ENCODE measurements at regions not wholly inside any gene's neighbourhood (a gene's known extent, or its start where the extent isn't known, plus 50 kb on each side); places are given as distances from the start of the nearest gene placed in this dataset.
"Not testable (repeated sequence)": the region's sequence is repeated elsewhere in the genome, so short reads cannot be mapped to it uniquely, and the experiment has no call there.

DNA sequence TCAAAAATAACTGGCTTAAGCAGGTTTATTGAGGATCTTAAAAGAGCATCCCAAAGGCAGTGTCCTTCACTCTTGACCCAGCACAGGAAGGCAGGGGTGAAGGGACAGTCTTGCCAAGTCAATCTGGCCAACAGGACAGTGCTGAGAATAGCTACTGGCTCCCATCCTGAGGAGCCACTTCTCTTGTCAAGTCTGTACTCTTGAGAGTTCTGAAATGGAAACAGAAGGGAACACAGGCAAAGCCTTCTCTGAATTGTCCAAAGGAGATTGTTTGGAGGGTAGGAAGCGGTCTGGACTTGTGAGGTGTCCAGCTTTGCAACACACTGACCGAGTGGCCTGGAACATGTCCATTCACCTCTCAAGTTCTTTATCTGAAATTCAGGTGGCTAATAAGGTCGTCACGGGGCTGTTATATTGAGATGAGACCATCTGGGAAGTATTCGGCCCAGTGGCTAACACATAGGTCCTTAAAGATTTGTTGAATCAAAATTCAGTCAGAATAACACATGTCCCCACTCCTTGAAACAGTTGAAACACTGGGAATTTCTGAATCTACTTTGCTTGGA is 99.5 kb upstream of the FHL2 start:
- no peak for DNase-seq (ENCODE audit: low read depth in 2 of 2)

DNA sequence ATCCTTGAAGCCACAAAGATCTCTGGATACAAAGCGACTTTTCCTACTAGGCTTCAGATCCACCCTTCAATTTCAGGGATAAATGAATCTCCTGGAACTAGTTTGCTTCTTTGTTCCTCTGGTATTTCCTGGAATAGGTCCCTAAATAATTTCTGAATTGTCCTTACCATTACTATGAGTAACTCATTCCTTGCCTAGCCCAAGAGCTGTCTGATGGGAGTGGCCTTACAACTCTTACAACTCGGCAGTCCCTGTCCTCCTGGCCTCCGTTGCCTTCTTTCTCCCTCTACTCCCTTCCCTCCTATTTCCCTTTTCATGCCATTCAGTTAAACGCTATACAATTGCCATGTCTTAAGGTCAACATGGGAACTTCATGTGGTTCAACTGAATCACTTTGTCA is 98.2 kb upstream of the FHL2 start:
- DNase-seq (ENCODE audit: low read depth in 2 of 2), result no peak

DNA sequence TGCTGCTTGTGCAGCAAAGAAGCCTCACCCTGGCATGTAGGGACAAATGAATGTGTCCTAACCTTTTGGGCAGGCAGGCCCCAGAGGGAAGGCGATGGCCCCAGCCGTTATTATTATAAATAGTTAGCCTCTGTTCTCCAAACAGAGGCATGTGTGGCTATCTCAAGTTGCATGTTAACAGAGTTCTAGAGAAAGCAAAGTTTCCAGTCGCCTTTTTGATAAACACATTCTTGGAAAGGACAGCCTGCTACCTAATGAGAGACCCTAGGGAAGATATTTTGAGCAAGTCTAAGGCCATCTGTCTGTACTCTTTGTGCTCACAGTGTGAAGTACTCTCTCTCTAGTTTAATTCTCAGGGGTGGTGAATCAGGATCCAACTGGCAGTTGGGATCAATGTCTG is 97.4 kb upstream of the FHL2 start:
- DNase-seq (ENCODE audit: low read depth in 2 of 2), result no peak

DNA sequence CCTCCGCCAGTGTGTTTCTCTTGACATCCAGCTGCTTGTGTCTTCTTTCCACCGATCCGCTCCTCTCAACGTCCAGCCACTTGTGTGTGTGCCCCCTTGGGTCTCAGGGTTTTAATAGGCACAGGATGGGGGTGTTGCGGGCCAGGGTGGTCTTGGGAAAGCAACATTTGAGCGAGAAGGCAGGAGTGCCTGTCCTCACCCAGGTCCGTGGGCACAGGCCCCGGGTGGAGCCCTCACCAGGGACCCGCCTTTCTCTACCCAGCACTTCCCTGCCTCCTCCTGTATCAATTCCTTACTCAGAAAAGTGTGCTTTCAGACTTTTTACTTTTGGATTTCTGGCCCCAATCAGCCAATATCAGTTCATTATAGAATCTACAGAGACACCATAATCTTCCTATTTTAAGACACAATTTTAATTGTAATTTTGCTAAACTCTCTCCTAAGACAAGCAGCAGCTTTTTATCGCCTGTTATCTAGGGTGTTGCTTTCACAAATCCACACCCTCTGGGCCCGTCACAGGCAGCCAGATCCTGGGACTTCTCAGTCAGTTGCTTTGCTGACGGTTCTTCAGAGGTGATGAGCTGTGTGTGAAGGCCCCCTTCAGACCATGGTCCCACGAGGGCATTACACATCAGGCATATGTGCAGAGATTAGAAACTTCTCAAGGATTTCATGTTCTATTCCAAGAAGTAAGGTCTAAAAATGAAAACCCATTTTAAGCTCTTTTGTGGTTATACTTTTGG is 96.0 kb upstream of the FHL2 start:
- no peak for DNase-seq (ENCODE audit: low read depth in 2 of 2)

DNA sequence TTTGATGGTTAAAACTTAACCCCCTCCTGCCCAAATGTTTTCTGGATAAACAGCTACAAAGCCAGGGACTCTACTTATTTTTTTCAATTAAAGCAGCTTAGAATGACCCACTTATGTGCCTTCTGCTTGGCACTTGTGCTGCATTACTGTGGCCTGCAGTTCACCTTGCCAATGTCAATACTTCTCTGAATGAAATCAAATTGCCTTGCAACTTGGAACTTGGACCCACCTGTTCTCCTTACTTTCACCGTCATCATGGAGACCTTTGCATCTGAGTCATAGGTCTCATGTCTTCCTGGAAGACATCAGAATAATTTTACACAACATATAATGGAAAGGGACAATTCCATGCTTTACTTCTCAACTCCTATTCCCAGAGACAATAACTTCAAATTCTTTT is 92.1 kb upstream of the FHL2 start:
- DNase-seq (ENCODE audit: low read depth in 2 of 2), result no peak

DNA sequence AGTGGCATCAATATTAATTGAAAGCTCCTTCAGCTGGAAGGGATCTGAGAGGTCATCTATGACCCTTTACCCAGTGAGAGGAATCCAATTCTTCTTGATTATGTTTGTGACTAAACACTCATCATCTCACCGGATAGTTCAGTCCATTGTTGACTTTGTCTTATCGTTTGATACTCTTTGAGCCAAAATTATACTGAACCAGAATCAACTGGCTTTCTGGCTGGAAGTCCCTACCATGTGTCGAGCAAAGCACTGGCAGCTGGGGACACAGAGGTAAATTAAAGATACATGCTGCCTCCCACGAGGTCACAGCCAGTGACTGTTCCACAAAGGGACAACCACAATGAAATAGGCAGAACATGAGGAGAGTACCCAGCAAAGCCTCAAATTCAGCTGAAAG is 91.4 kb upstream of the FHL2 start:
- DNase-seq (ENCODE audit: low read depth in 2 of 2), result no peak

DNA sequence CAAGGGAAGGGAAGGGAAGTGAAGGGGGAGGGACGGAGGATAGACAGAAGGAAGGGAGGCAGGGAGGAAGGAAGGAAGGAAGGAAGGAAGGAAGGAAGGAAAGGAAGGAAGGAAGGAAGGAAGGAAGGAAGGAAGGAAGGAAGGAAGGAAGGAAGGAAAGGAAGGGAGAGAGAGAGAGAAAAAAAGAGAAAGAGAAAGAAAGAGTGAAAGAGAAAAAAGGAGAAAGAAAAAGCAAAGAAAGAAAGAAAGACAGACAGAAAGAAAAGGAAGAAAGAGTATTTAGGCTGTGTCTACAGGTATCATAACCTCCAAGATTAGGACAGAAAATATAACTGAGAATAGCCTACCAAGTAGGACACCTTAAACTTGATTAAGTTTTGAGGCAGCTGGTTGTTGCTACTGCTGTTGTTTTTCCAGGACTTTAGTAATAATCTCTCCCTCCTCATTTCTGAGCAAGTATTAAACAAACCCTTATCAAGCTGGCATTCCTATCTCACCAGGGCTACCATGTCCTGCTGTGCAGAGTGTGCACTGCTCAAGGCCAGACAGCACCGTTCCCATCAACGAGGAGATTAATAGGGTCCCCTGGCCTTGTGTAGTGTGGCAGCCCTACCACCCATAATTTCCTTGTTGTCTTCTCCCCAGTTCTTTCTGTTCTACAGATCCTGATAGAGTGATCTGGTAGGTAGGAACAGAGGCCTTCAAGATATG is 90.5 kb upstream of the FHL2 start:
- DNase-seq (ENCODE audit: low read depth in 2 of 2), result no peak

DNA sequence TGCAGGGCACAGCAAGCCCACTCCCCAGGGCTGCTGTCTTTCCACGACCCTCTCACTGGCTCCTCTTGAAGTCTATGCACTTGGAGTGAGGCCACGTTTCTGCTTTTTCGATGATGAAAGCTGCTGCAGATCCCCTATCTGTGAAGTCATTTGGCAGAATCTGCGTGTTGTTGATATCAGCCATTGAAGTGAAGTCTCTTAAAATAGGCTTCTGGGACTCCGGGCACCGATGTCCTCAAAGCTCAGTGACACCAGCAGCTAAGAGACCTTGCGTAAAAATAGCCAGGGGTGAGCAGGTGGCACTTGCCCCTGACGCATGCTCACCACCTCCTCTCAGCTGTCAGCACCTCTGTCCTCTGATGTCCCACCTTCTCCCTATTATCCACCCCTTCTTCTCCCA is 89.4 kb upstream of the FHL2 start:
- DNase-seq (ENCODE audit: low read depth in 2 of 2), result no peak

DNA sequence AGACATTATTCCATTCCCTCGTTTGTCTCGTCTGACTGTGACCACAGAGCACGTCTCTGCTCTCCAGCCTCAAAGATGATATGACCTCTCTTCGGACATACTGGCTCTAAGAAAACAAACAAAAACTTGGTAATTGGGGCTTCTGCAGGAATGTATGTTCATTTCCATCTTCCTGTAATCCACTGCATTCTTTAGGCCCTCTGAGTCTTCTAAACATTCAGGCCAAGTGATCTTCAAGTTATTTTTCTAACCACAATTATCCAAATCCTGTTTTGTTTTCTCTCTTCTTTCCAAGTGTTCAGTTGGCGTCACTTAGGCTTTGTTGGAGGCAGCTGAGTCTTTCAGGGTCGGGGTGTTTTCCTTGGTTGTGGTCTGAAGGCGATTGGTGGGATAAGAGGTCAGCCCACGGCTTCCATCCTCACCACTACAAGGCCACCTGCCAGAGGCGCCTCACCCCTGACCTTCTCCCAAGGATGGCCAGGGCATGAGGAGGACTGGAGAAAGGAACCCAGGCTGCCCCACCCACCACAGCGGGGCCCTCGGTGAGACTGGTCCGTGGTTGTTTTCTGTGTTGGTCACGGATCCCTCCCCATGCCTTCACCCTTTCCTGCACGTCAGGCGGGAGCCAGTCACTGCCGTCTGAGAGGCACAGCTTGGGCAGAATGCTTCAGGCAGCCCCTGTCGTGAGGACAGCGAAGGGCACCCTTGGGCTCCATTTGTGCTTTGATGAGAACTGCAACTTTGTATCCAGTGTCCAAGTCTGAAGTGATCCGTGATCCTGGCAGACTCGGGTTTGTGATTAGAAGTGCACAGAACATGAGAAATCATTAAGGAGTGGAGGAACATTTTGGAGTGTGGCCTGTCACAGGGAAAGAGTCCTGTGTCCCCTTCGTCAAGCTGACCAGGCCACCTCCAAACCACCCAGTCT is 88.6 kb upstream of the FHL2 start:
- peak; percentile 51 to 53 for DNase-seq (ENCODE audit: low read depth in 2 of 2)

DNA sequence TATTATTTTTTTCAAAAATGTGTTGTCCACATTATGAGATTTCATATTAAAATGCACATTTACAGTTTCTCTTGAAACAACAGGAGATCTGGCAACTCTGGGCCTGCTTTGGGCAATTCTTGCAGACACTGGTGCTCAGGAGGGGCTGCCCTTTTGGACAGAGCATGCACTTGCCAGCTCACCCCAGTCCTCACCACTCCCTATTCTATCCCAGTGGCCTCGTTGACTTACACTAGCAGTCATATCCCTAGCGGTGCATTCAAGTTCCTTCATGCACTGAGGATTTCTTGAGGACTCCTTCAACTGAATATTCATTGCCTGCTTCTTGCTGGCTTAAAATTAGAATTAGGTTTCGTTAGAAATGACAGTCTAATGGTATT is 87.9 kb upstream of the FHL2 start:
- no peak for DNase-seq (ENCODE audit: low read depth in 2 of 2)

DNA sequence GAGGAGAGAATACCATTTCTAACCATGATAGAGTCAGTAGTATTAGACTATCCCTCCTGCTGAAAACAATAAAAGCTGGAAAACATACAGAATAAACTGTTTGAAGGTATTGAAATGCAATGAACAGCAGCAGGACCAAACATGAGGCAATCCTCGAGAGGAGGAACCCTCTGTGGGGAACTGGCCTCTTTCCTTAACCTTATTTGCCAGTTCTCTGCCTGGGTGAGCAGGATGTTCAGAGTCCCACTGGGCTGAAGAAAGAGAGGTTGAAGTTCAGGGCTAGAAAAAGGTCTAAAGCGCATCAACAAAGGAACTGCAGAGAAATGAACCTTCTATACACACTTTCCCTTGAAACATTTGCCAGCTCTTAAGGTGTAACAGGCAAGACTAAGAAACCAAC is 79.8 kb upstream of the FHL2 start:
- no peak for DNase-seq (ENCODE audit: low read depth in 2 of 2)

DNA sequence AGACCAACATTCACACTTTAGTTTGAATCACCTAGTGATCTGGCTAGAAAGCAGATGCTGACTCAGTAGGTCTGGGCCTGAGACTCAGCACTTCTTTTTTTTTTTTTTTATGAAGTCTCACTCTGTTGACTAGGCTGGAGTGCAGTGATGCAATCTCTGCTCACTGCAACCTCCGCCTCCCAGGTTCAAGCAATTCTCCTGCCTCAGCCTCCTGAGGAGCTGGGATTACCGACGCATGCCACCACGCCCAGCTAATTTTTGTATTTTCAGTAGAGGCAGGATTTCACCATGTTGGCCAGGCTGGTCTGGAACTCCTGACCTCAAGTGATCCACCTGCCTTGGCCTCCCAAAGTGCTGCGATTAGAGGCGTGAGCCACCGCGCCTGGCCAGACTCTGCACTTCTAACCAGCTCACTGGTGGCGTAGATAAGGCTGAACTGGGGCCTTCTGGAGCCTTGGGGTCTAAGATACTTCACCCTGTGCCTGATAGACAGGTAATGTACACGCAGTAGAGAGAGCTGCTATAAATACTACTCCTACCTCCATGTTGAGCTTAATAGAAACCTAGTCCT is 78.3 kb upstream of the FHL2 start:
- DNase-seq (ENCODE audit: low read depth in 2 of 2), result not testable (repeated sequence)

DNA sequence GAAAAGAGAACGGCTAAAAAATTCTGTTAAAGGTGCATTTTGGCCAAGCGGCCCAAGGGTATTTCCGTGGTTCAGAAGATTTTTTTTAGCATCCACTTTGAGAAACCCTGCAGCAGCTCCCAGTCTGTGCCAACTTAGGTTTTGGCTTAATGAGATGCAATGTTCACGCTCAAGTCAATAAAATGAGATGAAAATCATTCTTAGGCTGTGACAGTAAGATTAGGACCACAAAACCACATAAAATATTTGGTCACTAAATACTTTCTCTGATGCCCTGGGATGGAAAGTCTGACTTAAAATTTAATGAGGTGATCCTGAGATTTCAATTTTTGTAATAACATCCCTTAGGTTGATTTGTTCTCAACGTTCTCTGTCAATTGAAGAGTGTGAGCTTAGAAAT is 74.2 kb upstream of the FHL2 start:
- DNase-seq (ENCODE audit: low read depth in 2 of 2), result no peak

DNA sequence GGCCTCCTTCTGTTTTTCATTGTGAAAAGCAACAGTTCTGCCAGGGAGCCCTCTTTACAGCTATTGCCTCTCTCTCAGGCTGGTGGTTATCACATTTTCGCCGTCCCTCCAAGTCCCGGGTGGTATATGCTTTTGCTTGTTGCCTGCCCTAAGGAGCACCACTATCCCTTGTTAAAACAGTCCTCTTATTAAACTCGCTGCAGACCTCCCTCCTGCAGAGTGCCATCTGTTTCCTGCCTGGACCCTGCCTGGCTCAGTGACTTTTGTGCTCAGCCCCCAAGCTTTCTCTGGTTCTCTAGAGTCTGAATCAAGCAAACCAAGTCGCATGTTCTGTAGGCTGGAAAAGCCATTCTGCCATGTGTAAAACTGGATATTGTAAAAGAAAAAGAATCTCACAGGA is 72.1 kb upstream of the FHL2 start:
- DNase-seq (ENCODE audit: low read depth in 2 of 2), result no peak

DNA sequence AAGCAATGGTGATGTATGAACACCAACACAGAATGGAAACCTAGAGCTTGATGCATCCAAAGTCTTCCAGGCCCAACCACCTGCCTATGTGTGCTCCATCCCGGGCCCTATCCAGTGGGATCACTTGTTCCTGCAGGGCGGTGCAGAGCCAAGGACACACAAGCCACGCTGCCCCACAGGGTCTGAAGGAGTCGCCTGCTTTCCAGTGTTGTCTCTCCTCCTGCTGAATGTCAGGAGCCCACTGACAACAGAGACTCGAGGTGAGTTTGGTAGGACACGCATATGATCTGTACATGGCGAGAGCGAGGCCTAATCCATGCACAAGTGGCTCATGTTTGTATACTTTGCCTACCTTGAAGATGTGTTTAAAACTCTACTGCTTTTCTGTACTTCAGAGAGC is 70.9 kb upstream of the FHL2 start:
- no peak for DNase-seq (ENCODE audit: low read depth in 2 of 2)

DNA sequence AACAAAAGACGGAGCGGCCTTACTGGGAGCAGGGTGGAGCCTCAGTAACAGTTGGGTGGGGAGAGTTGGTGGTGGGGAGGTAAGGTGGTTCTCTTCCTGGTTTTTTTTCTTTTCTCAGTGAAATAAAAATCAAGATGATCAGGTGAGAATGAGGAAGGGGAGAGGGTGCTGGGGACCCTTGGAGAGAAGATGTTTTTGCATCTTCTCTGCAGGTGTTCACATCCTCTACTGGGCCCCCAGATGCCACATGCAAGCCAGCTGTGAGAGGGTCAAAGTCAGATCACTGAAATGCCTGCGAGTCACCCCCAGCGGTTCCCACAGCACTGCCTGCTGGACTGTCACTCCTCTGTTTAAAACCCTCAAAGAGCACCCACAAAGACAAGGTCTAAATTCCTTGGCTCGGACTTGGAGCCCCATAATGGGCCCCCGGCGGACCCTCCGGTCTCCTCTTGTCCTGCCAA is 69.8 kb upstream of the FHL2 start:
- no peak for DNase-seq (ENCODE audit: low read depth in 2 of 2)

DNA sequence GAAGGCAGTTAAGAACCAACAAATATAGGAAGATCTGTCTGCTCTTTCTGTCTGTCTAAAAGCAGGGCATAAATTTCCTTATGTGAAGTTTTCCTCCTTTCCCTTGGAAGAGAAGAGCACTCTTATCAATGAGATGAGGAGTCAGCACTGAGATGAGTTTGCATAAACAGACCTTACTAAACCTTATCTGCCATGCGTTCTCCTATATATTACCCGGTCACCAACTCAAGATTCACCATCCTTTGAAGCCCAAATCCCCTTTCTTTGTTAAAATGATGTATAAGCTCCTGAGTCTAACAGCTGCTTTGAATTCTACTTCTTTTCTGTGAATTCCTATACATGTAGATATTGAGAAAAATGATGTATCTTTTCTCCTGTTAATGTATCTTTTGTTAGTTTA is 65.5 kb upstream of the FHL2 start:
- no peak for DNase-seq (ENCODE audit: low read depth in 2 of 2)

DNA sequence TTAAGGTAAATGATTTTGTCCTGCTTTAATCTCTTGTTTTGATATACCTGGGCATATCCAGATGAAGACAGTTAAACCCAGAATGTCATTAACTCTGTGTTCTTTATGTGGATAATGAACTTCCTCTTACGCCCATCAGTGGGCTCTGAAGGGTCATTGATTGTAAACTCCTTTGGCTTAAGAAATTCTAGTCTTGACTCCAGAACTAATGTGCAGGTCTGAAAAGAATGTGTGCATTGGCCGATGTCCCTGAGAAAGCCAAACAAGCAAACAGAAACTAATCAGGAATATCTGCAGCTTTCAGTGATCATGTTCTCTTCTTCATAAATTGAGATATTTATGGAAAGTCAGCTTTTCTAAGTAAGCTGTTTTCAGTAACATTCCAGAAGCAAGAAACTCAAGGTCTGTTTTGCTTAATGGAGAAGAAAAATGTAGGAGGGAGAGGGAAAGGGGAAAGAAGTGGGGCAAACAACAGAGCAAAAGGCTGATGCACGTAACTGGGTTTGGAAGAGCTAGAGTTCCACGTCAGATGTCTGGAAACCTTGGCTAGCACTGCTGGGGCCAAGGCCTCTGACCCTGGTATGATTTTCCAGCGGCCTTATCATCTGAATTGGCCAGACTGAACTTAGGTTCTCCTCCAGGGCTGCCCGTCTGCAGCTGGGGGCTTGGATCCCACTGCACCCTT is 61.3 kb upstream of the FHL2 start:
- DNase-seq (ENCODE audit: low read depth in 2 of 2), result no peak

DNA sequence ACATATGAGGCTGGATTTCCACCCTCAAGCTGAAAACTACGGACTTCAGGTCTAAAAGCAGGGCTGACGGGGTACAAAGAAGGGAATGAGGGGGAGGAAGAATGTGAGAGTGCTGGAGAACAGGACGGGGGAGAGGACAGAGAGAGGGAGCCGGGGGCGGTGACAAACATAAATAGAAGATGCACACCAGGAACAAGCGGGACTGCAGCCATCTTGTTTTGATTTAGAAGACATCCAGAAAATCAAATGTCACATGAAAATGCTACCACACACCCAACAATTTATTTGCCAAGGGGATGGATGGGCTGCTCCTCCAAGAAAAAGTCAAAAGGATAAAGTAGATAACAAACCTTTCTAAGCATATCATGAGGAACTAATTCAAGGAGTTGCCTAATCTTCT is 59.2 kb upstream of the FHL2 start:
- no peak for DNase-seq (ENCODE audit: low read depth in 2 of 2)

DNA sequence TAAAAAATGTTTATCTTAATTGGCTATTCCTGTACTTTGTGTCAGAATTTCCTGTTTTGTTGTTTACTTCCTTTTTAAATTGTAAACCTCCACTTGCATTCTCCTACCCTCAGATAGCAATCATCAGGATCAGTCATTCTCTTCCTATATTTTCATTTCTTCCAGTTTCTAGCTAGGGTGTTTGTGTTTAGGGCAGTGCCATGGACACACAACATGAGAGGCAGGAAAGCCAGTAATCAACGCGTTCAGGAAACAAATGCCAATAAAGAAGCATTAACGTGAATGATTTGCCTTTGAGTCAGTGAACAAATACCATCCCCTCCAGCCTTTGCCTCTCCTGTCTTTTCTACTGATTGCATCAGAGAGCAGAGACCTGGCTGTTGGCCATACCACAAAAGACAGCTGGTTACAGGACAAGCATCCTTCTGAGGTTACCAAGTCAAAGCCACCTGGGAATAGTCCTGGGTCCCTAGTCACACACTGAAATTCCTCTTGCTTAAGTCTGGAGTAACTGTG is 56.7 kb upstream of the FHL2 start:
- DNase-seq (ENCODE audit: low read depth in 2 of 2), result peak; percentile 96 to 97
